K562 (cell line): ENCODE measurements at regions not wholly inside any gene's neighbourhood (a gene's known extent, or its start where the extent isn't known, plus 50 kb on each side); places are given as distances from the start of the nearest gene placed in this dataset.

ENCODE experiments used
- ATAC-seq: fragments of 200-7000 bp; cut with Tn5 transposase; 3 replicates; pipeline ENCODE4 v1.9.1; 2020; ENCODE audit warnings: moderate library complexity
- BruUV-seq: library from RNA; stranded (reverse); fragments of 400-500 nt; replicated peaks from 2 replicates; lab custom pipeline; 2021; lab: Mats Ljungman, UMichigan
- CTCF ChIA-PET: fragments of 300-600 bp; formaldehyde crosslinking; extraction: SDS; loops from one replicate; lab custom pipeline; 2021; ENCODE audit warnings: low intra/inter-chr PET ratio; lab: Yijun Ruan, JAX
- POLR2A ChIA-PET: fragments of 300-600, 350-650 bp; sonication (Branson Sonifier 250); formaldehyde crosslinking; extraction: SDS; loops from one replicate; lab custom pipeline; 2021; ENCODE audit warnings: antibody characterized with exemption, inconsistent platforms; lab: Yijun Ruan, JAX
- DNase-seq, 4 experiments: peaks; one replicate each; pipeline versions ENCODE4 v3.0.0 to v3.0.0-alpha.2; 2011 to 2018; ENCODE audit warnings: low spot score in 3 of 4, mixed read lengths in 3 of 4; ENCODE audit errors: extremely low read depth in 1 of 4
- FAIRE-seq: peaks from 2 replicates; lab custom pipeline; 2011; peaks lifted over from hg19 to GRCh38; lab: Jason Lieb, UNC
- H2AFZ ChIP-seq: 2 replicates; pipeline ENCODE4 v1.6.0; 2011; ENCODE audit warnings: low read depth, low read length, control low read depth, inconsistent platforms
- H3K27ac ChIP-seq: fragments of 200-600 bp; 3 replicates; pipeline ENCODE4 v1.8.0; 2011; ENCODE audit warnings: low read depth, mild to moderate bottlenecking, control low read depth, inconsistent platforms, low read length, moderate library complexity, mixed read lengths; ENCODE audit errors: extremely low read depth
- H3K27me3 ChIP-seq, 2 experiments: fragments of 300-600 bp in 1 of 2; 2 replicates in 1 of 2; 3 replicates in 1 of 2; pipeline versions ENCODE4 v1.6.0 to v1.8.0; 2011; ENCODE audit warnings: inconsistent platforms in 2 of 2, low read length in 2 of 2, mild to moderate bottlenecking in 1 of 2, mixed read lengths in 1 of 2, moderate library complexity in 1 of 2; ENCODE audit not compliant: control insufficient read depth in 2 of 2, insufficient read depth in 2 of 2
- H3K36me3 ChIP-seq: fragments of 300-600 bp; 3 replicates; pipeline ENCODE4 v1.8.0; 2011; ENCODE audit warnings: mild to moderate bottlenecking, low read length, inconsistent platforms; ENCODE audit not compliant: control insufficient read depth, insufficient read depth
- H3K4me1 ChIP-seq, 2 experiments: fragments of 200-600 bp in 1 of 2; replicated peaks in 1 of 2; 2 replicates in 1 of 2; 3 replicates in 1 of 2; pipeline versions ENCODE4 v1.5.1 to v1.8.0; 2011; ENCODE audit warnings: inconsistent platforms in 2 of 2, low read length in 2 of 2, mild to moderate bottlenecking in 1 of 2, mixed read lengths in 1 of 2, moderate library complexity in 1 of 2; ENCODE audit not compliant: control insufficient read depth in 2 of 2, insufficient read depth in 2 of 2
- H3K4me2 ChIP-seq: 2 replicates; pipeline ENCODE4 v1.6.1; 2011; ENCODE audit warnings: low read length, control low read depth, inconsistent platforms, mixed read lengths; ENCODE audit not compliant: insufficient read depth
- H3K4me3 ChIP-seq: fragments of 200-600 bp; sonication (generic), shearing (Covaris generic); 2 replicates; pipeline ENCODE4 v1.5.1; 2016; ENCODE audit warnings: control low read depth, inconsistent platforms
- H3K79me2 ChIP-seq: fragments of 200-600 bp; 3 replicates; pipeline ENCODE4 v1.8.0; 2011; ENCODE audit warnings: low read length, inconsistent platforms; ENCODE audit not compliant: control insufficient read depth, insufficient read depth
- H3K9ac ChIP-seq, 2 experiments: 2 replicates each; pipeline versions ENCODE4 v1.6.0 to v1.6.1; 2011; ENCODE audit warnings: low read depth in 2 of 2, low read length in 2 of 2, control low read depth in 1 of 2, inconsistent platforms in 1 of 2, mild to moderate bottlenecking in 1 of 2, mixed read lengths in 1 of 2; ENCODE audit not compliant: insufficient read depth in 1 of 2
- H3K9me1 ChIP-seq: one replicate; pipeline ENCODE4 v1.6.0; 2011; ENCODE audit warnings: inconsistent platforms, mild to moderate bottlenecking, low read length, moderate library complexity; ENCODE audit not compliant: control insufficient read depth, insufficient read depth
- H3K9me3 ChIP-seq: replicated peaks from 2 replicates; pipeline ENCODE4 v1.5.1; 2011; ENCODE audit warnings: low read depth, low read length, inconsistent platforms; ENCODE audit not compliant: control insufficient read depth, insufficient read depth
- H4K20me1 ChIP-seq: replicated peaks from 2 replicates; pipeline ENCODE4 v1.6.1; 2011; ENCODE audit warnings: low read length, inconsistent platforms, mixed read lengths; ENCODE audit not compliant: control insufficient read depth, insufficient read depth
- BCOR ChIP-seq: fragments of 450-650 bp; IDR thresholded peaks from 2 replicates; pipeline ENCODE4 v1.6.1; 2016
- KDM2B ChIP-seq: fragments of 250-450 bp; sonication (Bioruptor Pico); IDR thresholded peaks from 2 replicates; pipeline ENCODE4 v1.8.0; 2021; ENCODE audit warnings: mild to moderate bottlenecking, moderate library complexity
- ZC3H4 ChIP-seq: sonication (generic); formaldehyde crosslinking; IDR thresholded peaks from 2 replicates; pipeline ENCODE4 v1.9.0; 2021; ENCODE audit warnings: missing genetic modification reagents, borderline replicate concordance
- ZNF23 ChIP-seq: fragments of 250-450 bp; sonication (Bioruptor Pico); IDR thresholded peaks from 2 replicates; pipeline ENCODE4 v1.4.0; 2020; ENCODE audit warnings: mild to moderate bottlenecking
- ZNF780A ChIP-seq: fragments of 250-450 bp; sonication (Bioruptor Pico); IDR thresholded peaks from 2 replicates; pipeline ENCODE4 v1.5.0; 2021; ENCODE audit warnings: mild to moderate bottlenecking
- WGBS: fragments of 100-300 bp; shearing (Covaris generic); methylation state at CpG from one replicate; pipeline ENCODE4 v1.1.6; 2016; ENCODE audit warnings: low coverage, mixed read lengths; ENCODE audit not compliant: insufficient coverage; ENCODE audit errors: missing lambda C conversion rate; 5-methylcytosine and 5-hydroxymethylcytosine counted together
- in situ Hi-C: fragments of 300-500 bp; cut with MboI; formaldehyde crosslinking; loops from 4 replicates; pipeline ENCODE4 v1.15.0; 2018; ENCODE audit warnings: inconsistent platforms, mixed read lengths
- intact Hi-C: fragments of 100-400 bp; cut with micrococcal nuclease; formaldehyde crosslinking; loops from 2 replicates; pipeline ENCODE4 v1.14.2; 2022
- TF ChIP-seq, protein P1 (sequence below): fragments of 250-450 bp; sonication (Bioruptor Pico); IDR thresholded peaks from 2 replicates; pipeline ENCODE4 v1.8.0; 2022; ENCODE audit warnings: moderate library complexity, mild to moderate bottlenecking, inconsistent platforms

GRCh38 chr13:36750946-36751345, 68.1 kb upstream of the RFXAP start:
- in situ Hi-C loops, result no loop called here
- CTCF ChIA-PET, result no interaction called here

DNA sequence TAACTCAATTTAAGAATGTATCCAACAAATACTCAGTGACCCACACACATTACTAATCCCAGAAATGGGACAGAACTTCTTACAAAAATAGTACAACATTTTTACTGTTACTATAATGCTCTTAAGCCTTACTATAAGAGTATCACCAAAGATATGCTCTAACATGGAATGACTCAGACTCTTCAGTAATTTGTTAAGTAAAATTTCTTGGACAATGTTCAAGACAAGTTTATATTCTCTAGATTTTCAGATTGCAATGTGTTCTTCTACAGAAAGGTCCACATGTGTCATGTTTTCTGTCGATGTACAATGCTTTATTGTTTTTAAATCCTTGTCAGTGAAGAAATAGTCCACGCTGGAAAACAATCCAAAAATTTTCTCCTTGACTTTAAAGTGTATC, 66.3 kb upstream of the RFXAP start:
- intact Hi-C loops (no loop called here), in situ Hi-C loops (no loop called here)
- no peak overlapping the region for H2AFZ ChIP-seq
- TF ChIP-seq BCOR (no peak), ZNF780A (CRISPR knock-in tag) (no peak), ZC3H4 (no peak), KDM2B (CRISPR knock-in tag) (no peak)
- H3K4me1 ChIP-seq, result no peaks in the 10 kb centered on the region
- H3K9me3 ChIP-seq, result no peaks in the 10 kb centered on the region
- H3K4me2 ChIP-seq, result no peak overlapping the region
- no TSS peak for BruUV-seq
- no peak for FAIRE-seq
- no peaks in the 10 kb centered on the region for H4K20me1 ChIP-seq
- ChIA-PET CTCF (no interaction called here), POLR2A (no interaction called here)
- no peak for ATAC-seq
- no peak overlapping the region for H3K4me3 ChIP-seq
- H3K27me3 ChIP-seq, result no peaks in the 10 kb centered on the region
- no peaks in the 10 kb centered on the region for H3K79me2 ChIP-seq
- no peaks in the 10 kb centered on the region for H3K36me3 ChIP-seq
- no peaks in the 10 kb centered on the region for H3K9me1 ChIP-seq
- no peak overlapping the region for H3K9ac ChIP-seq
- no peak overlapping the region for H3K27ac ChIP-seq
- 0% methylated on average over 2 of the region's 2 CpGs for WGBS
- DNase-seq, result no peak

More at GRCh38 chr13:36750946-36751345, 68.1 kb upstream of the RFXAP start:
- intact Hi-C loops, result no loop called here
- Histone ChIP-seq H3K9me3 (no peaks in the 10 kb centered on the region), H3K27ac (no peak overlapping the region), H3K9ac (no peak overlapping the region), H3K79me2 (no peaks in the 10 kb centered on the region), H4K20me1 (no peaks in the 10 kb centered on the region), H3K27me3 (no peaks in the 10 kb centered on the region), H3K9me1 (no peaks in the 10 kb centered on the region), H3K4me1 (no peaks in the 10 kb centered on the region), H3K4me2 (no peak overlapping the region), H2AFZ (no peak overlapping the region), H3K36me3 (no peaks in the 10 kb centered on the region), H3K4me3 (no peak overlapping the region)
- no TSS peak for BruUV-seq
- POLR2A ChIA-PET, result no interaction called here
- ATAC-seq (no peak), DNase-seq (no peak), FAIRE-seq (no peak)
- no peak for TF ChIP-seq ZNF23
- TF ChIP-seq, protein P1, sequence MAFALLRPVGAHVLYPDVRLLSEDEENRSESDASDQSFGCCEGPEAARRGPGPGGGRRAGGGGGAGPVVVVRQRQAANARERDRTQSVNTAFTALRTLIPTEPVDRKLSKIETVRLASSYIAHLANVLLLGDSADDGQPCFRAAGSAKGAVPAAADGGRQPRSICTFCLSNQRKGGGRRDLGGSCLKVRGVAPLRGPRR (CRISPR knock-in tag), result no peak
